RWPE1 (cell line): ENCODE measurements at regions not wholly inside any gene's neighbourhood (a gene's known extent, or its start where the extent isn't known, plus 50 kb on each side); places are given as distances from the start of the nearest gene placed in this dataset.

Source experiments
- CTCF ChIA-PET: fragments of 350-600 bp; sonication (Branson Sonifier 250); formaldehyde crosslinking; extraction: SDS; loops from one replicate; lab custom pipeline; 2021; lab: Yijun Ruan, JAX
- POLR2A ChIA-PET: fragments of 400-600 bp; formaldehyde crosslinking; extraction: SDS; loops from one replicate; lab custom pipeline; 2020; ENCODE audit warnings: antibody characterized with exemption; ENCODE audit not compliant: low non-redundant PET; lab: Yijun Ruan, JAX
- DNase-seq: peaks from one replicate; pipeline ENCODE4 v3.0.0; 2012; ENCODE audit warnings: low spot score
- H3K27ac ChIP-seq: fragments of 450-650 bp; 2 replicates; pipeline ENCODE4 v1.5.1; 2017
- CTCF ChIP-seq: fragments of 450-650 bp; conservative IDR thresholded peaks from 2 replicates; pipeline ENCODE4 v1.5.1; 2017; ENCODE audit warnings: low read depth, mild to moderate bottlenecking

- CTCF ChIA-PET = interaction anchor here (0.7 kb wide), 1 partner anchor 280 kb away, joined by 6 read pairs; no protein-coding TSS in a partner anchor
- peak; percentile 18 for DNase-seq
These were observed 84.4 kb upstream of the SLC5A12 start for GRCh38 chr11:26806219-26806618.

GRCh38 chr11:26820739-26821138, 98.9 kb upstream of the SLC5A12 start:
- peak; percentile 34 for DNase-seq
- no peak for TF ChIP-seq CTCF
- POLR2A ChIA-PET = no interaction called here
- CTCF ChIA-PET = interaction anchor here (0.6 kb wide), 1 partner anchor 785 kb away, joined by 4 read pairs; no protein-coding TSS in a partner anchor
- peak overlapping the region; percentile 92 for H3K27ac ChIP-seq

More at GRCh38 chr11:26806219-26806618, 84.4 kb upstream of the SLC5A12 start:
- TF ChIP-seq CTCF = no peak
- POLR2A ChIA-PET = no interaction called here
- no peak overlapping the region for H3K27ac ChIP-seq

- CTCF ChIA-PET = no interaction called here
- no peak overlapping the region for H3K27ac ChIP-seq
- no peak for TF ChIP-seq CTCF
- DNase-seq = no peak
- POLR2A ChIA-PET = no interaction called here
These were observed 102.1 kb upstream of the SLC5A12 start for GRCh38 chr11:26823963-26824362.

GRCh38 chr11:26827567-26828081, 105.8 kb upstream of the SLC5A12 start:
- CTCF ChIA-PET = no interaction called here
- no peak for TF ChIP-seq CTCF
- POLR2A ChIA-PET = no interaction called here
- DNase-seq = no peak
- H3K27ac ChIP-seq = no peak overlapping the region

GRCh38 chr11:26828288-26828687, 106.4 kb upstream of the SLC5A12 start:
- no peak overlapping the region for H3K27ac ChIP-seq
- CTCF ChIA-PET = no interaction called here
- TF ChIP-seq CTCF = no peak
- no peak for DNase-seq
- POLR2A ChIA-PET = no interaction called here

GRCh38 chr11:26830218-26830617, 108.4 kb upstream of the SLC5A12 start:
- no peak overlapping the region for H3K27ac ChIP-seq
- ChIA-PET POLR2A (no interaction called here), CTCF (no interaction called here)
- TF ChIP-seq CTCF = no peak
- no peak for DNase-seq

GRCh38 chr11:26830757-26831156, 108.9 kb upstream of the SLC5A12 start:
- CTCF ChIA-PET = no interaction called here

More at GRCh38 chr11:26830757-26831156, 108.9 kb upstream of the SLC5A12 start:
- DNase-seq = no peak
- POLR2A ChIA-PET = no interaction called here
- no peak for TF ChIP-seq CTCF
- no peak overlapping the region for H3K27ac ChIP-seq
